ENCODE measurements at regions not wholly inside any gene's neighbourhood (a gene's known extent, or its start where the extent isn't known, plus 50 kb on each side); places are given as distances from the start of the nearest gene placed in this dataset.

DNA sequence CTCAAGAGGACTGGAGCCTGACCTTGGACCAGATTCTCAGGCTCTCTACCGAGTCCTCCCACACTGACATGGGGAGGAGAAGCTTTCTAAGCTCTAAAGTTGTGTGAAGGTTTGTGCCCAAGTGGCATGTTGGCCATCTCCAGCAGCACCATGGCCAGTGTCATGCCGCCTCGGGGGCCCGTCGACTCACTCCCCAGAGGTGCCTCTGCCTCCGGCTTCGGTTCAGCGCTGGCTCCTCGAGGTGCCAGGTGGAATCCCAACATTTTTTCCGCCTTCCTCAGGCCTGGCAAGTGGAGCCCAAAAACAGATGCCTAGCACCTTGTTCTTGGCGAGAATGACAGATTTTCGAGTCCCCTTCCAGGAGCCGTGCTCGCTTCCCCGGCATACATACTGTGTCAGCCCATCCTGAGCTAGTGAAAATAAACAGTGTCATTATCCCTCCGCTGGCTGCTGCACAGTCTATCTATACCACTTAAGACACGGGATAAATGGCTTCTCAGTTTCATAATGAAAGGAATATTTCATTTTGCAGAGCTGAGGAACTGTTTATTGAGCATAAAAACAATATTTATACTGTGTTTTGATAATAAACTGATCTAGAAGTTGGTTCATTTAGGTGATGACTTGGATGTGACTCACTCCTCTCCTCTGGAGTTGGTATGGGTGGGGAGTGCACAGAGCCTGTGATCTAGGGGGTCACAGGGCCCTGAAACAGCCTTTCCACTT is 328.5 kb upstream of the TLE3 start:
- TF ChIP-seq POLR2AphosphoS5 (IDR thresholded peaks at IDR 0.05; ENCODE audit: low read length) (no peak), RFX5 (IDR thresholded peaks at IDR 0.05; ENCODE audit: low read depth, low read length) (no peak), POLR2A (IDR thresholded peaks at IDR 0.05; ENCODE audit: low read depth, low read length) (no peak), MYC (IDR thresholded peaks at IDR 0.05; ENCODE audit: insufficient read depth, insufficient read length, insufficient replicate concordance, low read length, severe bottlenecking) (no peak), GATAD2B (conservative IDR thresholded peaks at IDR 0.05; ENCODE audit: low read depth) (no peak), ZNF274 (IDR thresholded peaks at IDR 0.05; ENCODE audit: insufficient read depth, insufficient read length) (no peak), GABPA (IDR thresholded peaks at IDR 0.05; ENCODE audit: low read depth) (no peak), EZH2 (IDR thresholded peaks at IDR 0.05; ENCODE audit: borderline replicate concordance, control insufficient read depth, low read depth, low read length) (no peak), RAD21 (IDR thresholded peaks at IDR 0.05; ENCODE audit: insufficient read depth, low read depth, low read length) (no peak), SUZ12 (IDR thresholded peaks at IDR 0.05; ENCODE audit: unreplicated experiment) (no peak), CREM (IDR thresholded peaks at IDR 0.05; ENCODE audit: low read depth) (no peak)
- TF ChIP-seq, protein P1, sequence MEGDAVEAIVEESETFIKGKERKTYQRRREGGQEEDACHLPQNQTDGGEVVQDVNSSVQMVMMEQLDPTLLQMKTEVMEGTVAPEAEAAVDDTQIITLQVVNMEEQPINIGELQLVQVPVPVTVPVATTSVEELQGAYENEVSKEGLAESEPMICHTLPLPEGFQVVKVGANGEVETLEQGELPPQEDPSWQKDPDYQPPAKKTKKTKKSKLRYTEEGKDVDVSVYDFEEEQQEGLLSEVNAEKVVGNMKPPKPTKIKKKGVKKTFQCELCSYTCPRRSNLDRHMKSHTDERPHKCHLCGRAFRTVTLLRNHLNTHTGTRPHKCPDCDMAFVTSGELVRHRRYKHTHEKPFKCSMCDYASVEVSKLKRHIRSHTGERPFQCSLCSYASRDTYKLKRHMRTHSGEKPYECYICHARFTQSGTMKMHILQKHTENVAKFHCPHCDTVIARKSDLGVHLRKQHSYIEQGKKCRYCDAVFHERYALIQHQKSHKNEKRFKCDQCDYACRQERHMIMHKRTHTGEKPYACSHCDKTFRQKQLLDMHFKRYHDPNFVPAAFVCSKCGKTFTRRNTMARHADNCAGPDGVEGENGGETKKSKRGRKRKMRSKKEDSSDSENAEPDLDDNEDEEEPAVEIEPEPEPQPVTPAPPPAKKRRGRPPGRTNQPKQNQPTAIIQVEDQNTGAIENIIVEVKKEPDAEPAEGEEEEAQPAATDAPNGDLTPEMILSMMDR (IDR thresholded peaks at IDR 0.05 in 2 of 3, conservative IDR thresholded peaks at IDR 0.05 in 1 of 3; ENCODE audit: control insufficient read depth in 2 of 3, extremely low read depth in 1 of 3, insufficient read depth in 1 of 3, low read depth in 3 of 3, low read length in 3 of 3), result no peak
- TF ChIP-seq, protein P2, sequence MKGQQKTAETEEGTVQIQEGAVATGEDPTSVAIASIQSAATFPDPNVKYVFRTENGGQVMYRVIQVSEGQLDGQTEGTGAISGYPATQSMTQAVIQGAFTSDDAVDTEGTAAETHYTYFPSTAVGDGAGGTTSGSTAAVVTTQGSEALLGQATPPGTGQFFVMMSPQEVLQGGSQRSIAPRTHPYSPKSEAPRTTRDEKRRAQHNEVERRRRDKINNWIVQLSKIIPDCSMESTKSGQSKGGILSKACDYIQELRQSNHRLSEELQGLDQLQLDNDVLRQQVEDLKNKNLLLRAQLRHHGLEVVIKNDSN (IDR thresholded peaks at IDR 0.05; ENCODE audit: borderline replicate concordance, extremely low read length, insufficient read depth, low read depth, low read length), result no peak
